Coronary artery (tissue), 2 donors: ENCODE measurements at regions not wholly inside any gene's neighbourhood (a gene's known extent, or its start where the extent isn't known, plus 50 kb on each side); places are given as distances from the start of the nearest gene placed in this dataset.

Experiments
- DNase-seq: peaks from one replicate; pipeline ENCODE4 v3.0.0-alpha.2; 2017; ENCODE audit warnings: low spot score
- H3K27ac ChIP-seq, 2 donors: fragments of 200-600 bp; sonication (generic); one replicate each; pipeline ENCODE4 v1.5.1; 2016 to 2019
- H3K4me3 ChIP-seq: fragments of 200-600 bp; sonication (generic); 2 replicates; pipeline ENCODE4 v1.5.1; 2016; ENCODE audit warnings: mild to moderate bottlenecking, moderate library complexity
- CTCF ChIP-seq: fragments of 200-600 bp; sonication (generic); IDR thresholded peaks from one replicate; pipeline ENCODE4 v1.5.1; 2019; ENCODE audit warnings: antibody characterized with exemption

DNA sequence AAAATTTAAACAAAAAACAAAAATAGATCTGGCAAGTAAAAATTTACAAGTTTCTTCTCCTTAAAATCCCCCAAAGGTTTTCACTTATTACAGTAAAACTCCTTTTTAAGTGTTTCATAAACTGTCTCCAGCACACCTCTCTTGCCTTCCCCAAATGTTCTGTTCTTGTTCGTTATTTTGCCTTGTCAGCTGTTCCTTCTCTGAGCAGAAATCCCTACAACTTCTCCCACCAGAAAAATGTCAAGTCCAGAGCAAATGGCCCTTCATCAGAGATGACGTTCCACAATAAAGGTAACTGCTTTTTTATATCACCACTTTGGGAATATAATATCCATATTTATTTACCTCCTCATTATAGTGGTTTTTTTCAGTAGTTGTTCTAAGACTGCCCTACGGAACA is 432.1 kb downstream of the ADAM29 start:
- DNase-seq, result no peak
- no peak for TF ChIP-seq CTCF
- no peak overlapping the region for H3K27ac ChIP-seq
- H3K4me3 ChIP-seq, result no peak overlapping the region

- DNase-seq, result no peak
- TF ChIP-seq CTCF, result no peak
- Histone ChIP-seq H3K27ac (no peak overlapping the region), H3K4me3 (no peak overlapping the region)
Measured at GRCh38 chr4:175351473-175351872, 433.3 kb downstream of the ADAM29 start.

GRCh38 chr4:175369087-175369486 is 443.0 kb downstream of the GPM6A start:
- no peak overlapping the region for H3K4me3 ChIP-seq
- no peak for DNase-seq
- H3K27ac ChIP-seq, result no peak overlapping the region
- TF ChIP-seq CTCF, result no peak

GRCh38 chr4:175371091-175371490 is 441.0 kb downstream of the GPM6A start:
- TF ChIP-seq CTCF, result no peak
- DNase-seq, result no peak
- H3K27ac ChIP-seq, result no peak overlapping the region
- H3K4me3 ChIP-seq, result no peak overlapping the region

GRCh38 chr4:175373031-175373430 is 439.0 kb downstream of the GPM6A start:
- DNase-seq, result no peak
- TF ChIP-seq CTCF, result no peak
- no peak overlapping the region for H3K4me3 ChIP-seq
- H3K27ac ChIP-seq, result no peak overlapping the region

- TF ChIP-seq CTCF, result no peak
- Histone ChIP-seq H3K4me3 (no peak overlapping the region), H3K27ac (no peak overlapping the region)
- no peak for DNase-seq
Measured at GRCh38 chr4:175374459-175374858, 437.6 kb downstream of the GPM6A start.

DNA sequence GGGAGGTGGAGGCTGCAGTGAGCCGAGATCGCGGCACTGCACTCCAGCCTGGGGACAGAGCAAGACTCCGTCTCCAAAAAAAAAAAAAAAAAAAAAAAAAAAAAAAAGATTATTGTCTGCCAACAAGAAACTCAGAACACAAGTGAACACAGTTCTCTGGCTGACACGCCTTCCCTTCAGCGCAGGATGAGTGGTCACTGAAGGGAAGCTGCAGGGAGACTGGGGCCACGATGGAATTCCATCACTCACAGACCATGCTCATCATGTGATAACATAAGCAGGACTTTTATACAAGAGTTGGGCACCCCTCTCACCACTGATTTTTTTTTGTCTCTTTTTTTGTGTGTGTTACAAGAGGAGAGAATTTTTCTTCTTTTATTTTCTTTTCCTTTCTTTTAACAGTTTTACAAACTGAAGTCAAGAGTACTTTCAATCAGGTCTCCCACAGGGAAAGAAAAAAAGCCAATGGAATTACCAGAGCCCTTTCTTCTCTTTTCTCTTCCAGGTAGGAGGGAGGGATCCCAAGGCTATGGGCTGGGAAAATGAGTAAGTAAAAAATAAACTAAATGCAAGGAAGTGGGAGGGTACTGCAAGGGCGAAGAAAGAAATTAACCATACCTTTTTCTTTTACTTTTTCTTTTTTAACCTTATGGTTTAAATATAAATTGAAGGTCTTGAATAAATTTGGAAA is 435.6 kb downstream of the GPM6A start:
- no peak for TF ChIP-seq CTCF
- DNase-seq, result no peak
- Histone ChIP-seq H3K4me3 (no peak overlapping the region), H3K27ac (no peak overlapping the region)
